Trophoblast cell (in vitro differentiated cells and primary cell): ENCODE measurements at regions not wholly inside any gene's neighbourhood (a gene's known extent, or its start where the extent isn't known, plus 50 kb on each side); places are given as distances from the start of the nearest gene placed in this dataset.
"Not testable (repeated sequence)": the region's sequence is repeated elsewhere in the genome, so short reads cannot be mapped to it uniquely, and the experiment has no call there.

ENCODE experiments used
- DNase-seq, 2 donors: peaks; one replicate each; pipeline ENCODE4 v3.0.0-alpha.2; 2016
- H2AFZ ChIP-seq: 2 replicates; pipeline ENCODE4 v1.6.1; 2013; ENCODE audit warnings: low read length, moderate library complexity, mild to moderate bottlenecking; ENCODE audit not compliant: insufficient read depth, poor library complexity
- H2AK5ac ChIP-seq: 2 replicates; pipeline ENCODE4 v1.6.1; 2013; ENCODE audit warnings: mild to moderate bottlenecking, low read length
- H2BK120ac ChIP-seq: 2 replicates; pipeline ENCODE4 v1.6.1; 2013; ENCODE audit warnings: low read length, mild to moderate bottlenecking, moderate library complexity; ENCODE audit not compliant: insufficient read depth, poor library complexity
- H2BK12ac ChIP-seq: 2 replicates; pipeline ENCODE4 v1.6.1; 2013; ENCODE audit warnings: mild to moderate bottlenecking, low read length, moderate library complexity
- H2BK5ac ChIP-seq: 2 replicates; pipeline ENCODE4 v1.6.1; 2013; ENCODE audit warnings: low read length, low read depth, moderate library complexity, mild to moderate bottlenecking; ENCODE audit not compliant: poor library complexity
- H3K14ac ChIP-seq: 2 replicates; pipeline ENCODE4 v1.6.1; 2013; ENCODE audit warnings: mild to moderate bottlenecking, low read length
- H3K18ac ChIP-seq: 2 replicates; pipeline ENCODE4 v1.6.1; 2013; ENCODE audit warnings: mild to moderate bottlenecking, low read length
- H3K23ac ChIP-seq: 2 replicates; pipeline ENCODE4 v1.6.1; 2013; ENCODE audit warnings: low read length
- H3K27ac ChIP-seq: 2 replicates; pipeline ENCODE4 v1.5.1; 2013; ENCODE audit warnings: low read depth, mild to moderate bottlenecking, inconsistent platforms, low read length, moderate library complexity
- H3K27me3 ChIP-seq: 2 replicates; pipeline ENCODE4 v1.6.1; 2013; ENCODE audit warnings: inconsistent platforms, mild to moderate bottlenecking, low read length, moderate library complexity; ENCODE audit not compliant: insufficient read depth
- H3K36me3 ChIP-seq, 2 experiments: 1 replicate in 1 of 2; 2 replicates in 1 of 2; pipeline ENCODE4 v1.6.1; 2013; ENCODE audit warnings: low read length in 2 of 2, mild to moderate bottlenecking in 2 of 2, moderate library complexity in 1 of 2; ENCODE audit not compliant: insufficient read depth in 2 of 2, control insufficient read depth in 1 of 2
- H3K4ac ChIP-seq: 2 replicates; pipeline ENCODE4 v1.6.1; 2013; ENCODE audit warnings: low read depth, mild to moderate bottlenecking, low read length, moderate library complexity
- H3K4me1 ChIP-seq, 2 experiments: 1 replicate in 1 of 2; 2 replicates in 1 of 2; pipeline ENCODE4 v1.6.1; 2013; ENCODE audit warnings: low read length in 2 of 2, mild to moderate bottlenecking in 2 of 2, moderate library complexity in 1 of 2; ENCODE audit not compliant: insufficient read depth in 2 of 2, control insufficient read depth in 1 of 2
- H3K4me2 ChIP-seq: 2 replicates; pipeline ENCODE4 v1.6.1; 2013; ENCODE audit warnings: inconsistent platforms, mild to moderate bottlenecking, low read length, moderate library complexity
- H3K4me3 ChIP-seq: 2 replicates; pipeline ENCODE4 v1.5.1; 2013; ENCODE audit warnings: mild to moderate bottlenecking, low read depth, low read length, inconsistent platforms
- H3K79me1 ChIP-seq: one replicate; pipeline ENCODE4 v1.6.1; 2013; ENCODE audit warnings: low read length
- H3K79me2 ChIP-seq: 2 replicates; pipeline ENCODE4 v1.6.1; 2013; ENCODE audit warnings: low read length, mild to moderate bottlenecking; ENCODE audit not compliant: control insufficient read depth, insufficient read depth, poor library complexity
- H3K9ac ChIP-seq: 2 replicates; pipeline ENCODE4 v1.6.1; 2013; ENCODE audit warnings: mild to moderate bottlenecking, low read length
- H3K9me3 ChIP-seq: 2 replicates; pipeline ENCODE4 v1.6.1; 2013; ENCODE audit warnings: low read depth, mild to moderate bottlenecking, control low read depth, inconsistent platforms, low read length; ENCODE audit not compliant: insufficient read depth
- H4K12ac ChIP-seq: 2 replicates; pipeline ENCODE4 v1.6.1; 2013; ENCODE audit warnings: low read depth, mild to moderate bottlenecking, low read length, moderate library complexity
- H4K8ac ChIP-seq: 2 replicates; pipeline ENCODE4 v1.6.1; 2013; ENCODE audit warnings: low read depth, mild to moderate bottlenecking, low read length, moderate library complexity
- H4K91ac ChIP-seq: one replicate; pipeline ENCODE4 v1.6.1; 2013; ENCODE audit warnings: low read depth, mild to moderate bottlenecking, low read length, moderate library complexity
- WGBS: extraction: QIAGEN DNeasy Blood & Tissue Kit; methylation state at CpG from one replicate; pipeline ENCODE4 v1.1.7; 2013; ENCODE audit warnings: missing lambda C conversion rate; ENCODE audit not compliant: insufficient read length, insufficient coverage; ENCODE audit errors: extremely low coverage; 5-methylcytosine and 5-hydroxymethylcytosine counted together

GRCh38 chr3:124646186-124646585, 84.1 kb upstream of the UMPS start:
- H4K12ac ChIP-seq, H3K27me3 ChIP-seq, H3K4me3 ChIP-seq, H2BK5ac ChIP-seq, H3K18ac ChIP-seq, H3K4me2 ChIP-seq, H3K4ac ChIP-seq, H2AFZ ChIP-seq, H3K23ac ChIP-seq, H3K79me1 ChIP-seq, H2AK5ac ChIP-seq, H3K27ac ChIP-seq, H3K4me1 ChIP-seq, H2BK12ac ChIP-seq, H4K91ac ChIP-seq, H3K14ac ChIP-seq, H3K79me2 ChIP-seq, H2BK120ac ChIP-seq, H3K36me3 ChIP-seq, DNase-seq, H4K8ac ChIP-seq, H3K9me3 ChIP-seq, H3K9ac ChIP-seq: not testable (repeated sequence)
- no CpG with 5 or more reads among the region's 4 CpGs for WGBS

DNA sequence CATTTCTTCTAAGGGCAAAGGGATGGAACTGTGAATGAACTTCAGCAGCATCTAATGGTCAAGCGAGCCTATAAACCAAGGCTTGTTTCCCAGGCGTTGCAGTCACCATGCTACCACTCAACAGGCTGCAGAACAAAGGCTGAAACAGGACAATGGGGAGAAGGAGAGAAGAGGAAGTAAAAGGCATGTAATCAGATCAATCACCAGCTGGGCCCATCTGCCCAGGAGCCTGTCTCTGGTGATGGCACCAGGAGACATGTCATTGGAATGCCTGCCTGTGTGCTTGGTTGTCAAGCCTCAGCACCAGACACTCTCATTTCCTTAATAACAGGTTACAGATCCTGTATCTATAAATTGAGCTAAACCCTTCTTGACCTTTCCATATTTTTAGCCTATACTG, 81.7 kb upstream of the UMPS start:
- Histone ChIP-seq H3K79me1 (no peaks in the 10 kb centered on the region), H3K9me3 (no peaks in the 10 kb centered on the region), H3K18ac (no peak overlapping the region), H4K91ac (no peak overlapping the region), H4K12ac (no peak overlapping the region), H2AK5ac (no peak overlapping the region), H2BK120ac (no peak overlapping the region), H3K36me3 (peaks cover 3 to 11% of the 10 kb centered on the region in 2 experiments), H3K4me3 (no peak overlapping the region), H3K27me3 (no peaks in the 10 kb centered on the region), H2AFZ (no peak overlapping the region), H3K23ac (no peak overlapping the region), H3K4ac (no peak overlapping the region), H3K9ac (no peak overlapping the region), H3K4me2 (no peak overlapping the region), H2BK12ac (no peak overlapping the region), H2BK5ac (no peak overlapping the region), H3K79me2 (no peaks in the 10 kb centered on the region), H4K8ac (no peak overlapping the region), H3K14ac (no peak overlapping the region), H3K4me1 (peaks cover 3 to 5% of the 10 kb centered on the region in 2 experiments), H3K27ac (no peak overlapping the region)
- WGBS: no CpG with 5 or more reads among the region's 2 CpGs
- no peak for DNase-seq

DNA sequence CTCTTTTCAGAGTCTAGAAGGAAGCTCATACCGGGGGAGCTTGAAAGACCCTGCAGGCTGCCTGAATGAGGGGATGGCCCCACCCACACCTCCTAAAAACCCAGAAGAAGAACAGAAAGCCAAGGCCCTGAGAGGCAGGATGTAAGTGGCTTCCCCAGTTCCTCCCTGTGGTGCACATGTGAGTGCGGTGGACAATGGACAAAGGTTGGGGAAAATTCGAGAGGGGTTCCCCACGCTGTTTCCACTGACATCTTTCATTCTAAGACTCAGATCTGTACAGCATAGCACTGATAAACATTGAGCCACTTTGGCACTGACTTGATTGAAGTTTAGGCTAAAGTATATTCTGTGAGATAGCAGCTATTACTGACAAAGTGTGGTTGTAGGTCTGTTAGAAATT, 79.5 kb upstream of the UMPS start:
- H4K12ac ChIP-seq: no peak overlapping the region
- no peak overlapping the region for H3K4me2 ChIP-seq
- H3K14ac ChIP-seq: no peak overlapping the region
- no peak overlapping the region for H3K4ac ChIP-seq
- no peak overlapping the region for H2BK120ac ChIP-seq
- no peaks in the 10 kb centered on the region for H3K27me3 ChIP-seq
- no peak overlapping the region for H3K27ac ChIP-seq
- no peak overlapping the region for H3K18ac ChIP-seq
- WGBS: no CpG with 5 or more reads among the region's 4 CpGs
- H3K9ac ChIP-seq: no peak overlapping the region
- DNase-seq: no peak
- no peaks in the 10 kb centered on the region for H3K79me2 ChIP-seq
- H4K8ac ChIP-seq: no peak overlapping the region
- no peak overlapping the region for H3K4me3 ChIP-seq
- no peaks in the 10 kb centered on the region for H3K79me1 ChIP-seq
- no peaks in the 10 kb centered on the region for H3K9me3 ChIP-seq
- H3K36me3 ChIP-seq: peaks cover 3 to 14% of the 10 kb centered on the region in 2 experiments
- no peak overlapping the region for H2AFZ ChIP-seq
- H4K91ac ChIP-seq: no peak overlapping the region
- no peak overlapping the region for H2BK12ac ChIP-seq
- no peak overlapping the region for H2BK5ac ChIP-seq
- H3K23ac ChIP-seq: no peak overlapping the region
- peaks cover 3 to 5% of the 10 kb centered on the region in 2 experiments for H3K4me1 ChIP-seq
- H2AK5ac ChIP-seq: no peak overlapping the region

- not testable (repeated sequence) for H3K79me2 ChIP-seq, H3K4me1 ChIP-seq, H3K9me3 ChIP-seq, H3K4me3 ChIP-seq, H3K18ac ChIP-seq, H2BK120ac ChIP-seq, H3K27me3 ChIP-seq, H3K4me2 ChIP-seq, H3K23ac ChIP-seq, H2BK5ac ChIP-seq, DNase-seq, H3K14ac ChIP-seq, H4K12ac ChIP-seq, H3K27ac ChIP-seq, H3K9ac ChIP-seq, H4K91ac ChIP-seq, H2BK12ac ChIP-seq, H2AFZ ChIP-seq, H2AK5ac ChIP-seq, H3K79me1 ChIP-seq, H4K8ac ChIP-seq, H3K4ac ChIP-seq
- WGBS: no CpG with 5 or more reads among the region's 1 CpG
- H3K36me3 ChIP-seq: peaks cover 3 to 14% of the 10 kb centered on the region in 2 experiments
These were observed 78.8 kb upstream of the UMPS start for GRCh38 chr3:124651416-124651815.
